ENCODE measurements at regions not wholly inside any gene's neighbourhood (a gene's known extent, or its start where the extent isn't known, plus 50 kb on each side); places are given as distances from the start of the nearest gene placed in this dataset.
"Not testable (repeated sequence)": the region's sequence is repeated elsewhere in the genome, so short reads cannot be mapped to it uniquely, and the experiment has no call there.

- no peak overlapping the region for H3K4me3 ChIP-seq (ENCODE audit: low read depth, low read length)
These were observed 94.5 kb upstream of the SYT6 start for GRCh38 chr1:114248162-114248561.

GRCh38 chr1:114242531-114243210 is 89.0 kb upstream of the SYT6 start:
- not testable (repeated sequence) for H3K36me3 ChIP-seq (ENCODE audit: control insufficient read depth, insufficient read depth, low read length); H3K4me3 ChIP-seq (ENCODE audit: low read depth, low read length); DNase-seq (ENCODE audit: low read depth); H3K27me3 ChIP-seq (ENCODE audit: control insufficient read depth, insufficient read depth, low read length); FAIRE-seq

More at GRCh38 chr1:114248162-114248561, 94.5 kb upstream of the SYT6 start:
- TF ChIP-seq CTCF (IDR thresholded peaks at IDR 0.05; ENCODE audit: insufficient read depth, low read length, severe bottlenecking), result no peak
- Histone ChIP-seq H3K27me3 (ENCODE audit: control insufficient read depth, insufficient read depth, low read length) (no peaks in the 10 kb centered on the region), H3K36me3 (ENCODE audit: control insufficient read depth, insufficient read depth, low read length) (no peaks in the 10 kb centered on the region)
- DNase-seq (ENCODE audit: low read depth) (no peak), FAIRE-seq (no peak)

- no peaks in the 10 kb centered on the region for H3K36me3 ChIP-seq (ENCODE audit: control insufficient read depth, insufficient read depth, low read length)
- H3K4me3 ChIP-seq (ENCODE audit: low read depth, low read length), result no peak overlapping the region
- H3K27me3 ChIP-seq (ENCODE audit: control insufficient read depth, insufficient read depth, low read length), result no peaks in the 10 kb centered on the region
- FAIRE-seq (no peak), DNase-seq (ENCODE audit: low read depth) (no peak)
- TF ChIP-seq CTCF (IDR thresholded peaks at IDR 0.05; ENCODE audit: insufficient read depth, low read length, severe bottlenecking), result no peak
These were observed 84.4 kb upstream of the SYT6 start for GRCh38 chr1:114238053-114238452.

- no peaks in the 10 kb centered on the region for H3K27me3 ChIP-seq (ENCODE audit: control insufficient read depth, insufficient read depth, low read length)
- no peaks in the 10 kb centered on the region for H3K36me3 ChIP-seq (ENCODE audit: control insufficient read depth, insufficient read depth, low read length)
- no peak for FAIRE-seq
- no peak for DNase-seq (ENCODE audit: low read depth)
- TF ChIP-seq CTCF (IDR thresholded peaks at IDR 0.05; ENCODE audit: insufficient read depth, low read length, severe bottlenecking), result no peak
- H3K4me3 ChIP-seq (ENCODE audit: low read depth, low read length), result no peak overlapping the region
These were observed 82.8 kb upstream of the SYT6 start for GRCh38 chr1:114236517-114236916.

- no peak for FAIRE-seq
- Histone ChIP-seq H3K27me3 (ENCODE audit: control insufficient read depth, insufficient read depth, low read length) (no peaks in the 10 kb centered on the region), H3K36me3 (ENCODE audit: control insufficient read depth, insufficient read depth, low read length) (no peaks in the 10 kb centered on the region), H3K4me3 (ENCODE audit: low read depth, low read length) (no peak overlapping the region)
- no peak for DNase-seq (ENCODE audit: low read depth)
- no peak for TF ChIP-seq CTCF (IDR thresholded peaks at IDR 0.05; ENCODE audit: insufficient read depth, low read length, severe bottlenecking)
These were observed 82.3 kb upstream of the SYT6 start for GRCh38 chr1:114235960-114236359.

- FAIRE-seq, result no peak
- Histone ChIP-seq H3K4me3 (ENCODE audit: low read depth, low read length) (no peak overlapping the region), H3K36me3 (ENCODE audit: control insufficient read depth, insufficient read depth, low read length) (no peaks in the 10 kb centered on the region), H3K27me3 (ENCODE audit: control insufficient read depth, insufficient read depth, low read length) (no peaks in the 10 kb centered on the region)
- TF ChIP-seq CTCF (IDR thresholded peaks at IDR 0.05; ENCODE audit: insufficient read depth, low read length, severe bottlenecking), result no peak
- no peak for DNase-seq (ENCODE audit: low read depth)
These were observed 81.6 kb upstream of the SYT6 start for GRCh38 chr1:114235281-114235680.
